ENCODE measurements at regions not wholly inside any gene's neighbourhood (a gene's known extent, or its start where the extent isn't known, plus 50 kb on each side); places are given as distances from the start of the nearest gene placed in this dataset.

DNA sequence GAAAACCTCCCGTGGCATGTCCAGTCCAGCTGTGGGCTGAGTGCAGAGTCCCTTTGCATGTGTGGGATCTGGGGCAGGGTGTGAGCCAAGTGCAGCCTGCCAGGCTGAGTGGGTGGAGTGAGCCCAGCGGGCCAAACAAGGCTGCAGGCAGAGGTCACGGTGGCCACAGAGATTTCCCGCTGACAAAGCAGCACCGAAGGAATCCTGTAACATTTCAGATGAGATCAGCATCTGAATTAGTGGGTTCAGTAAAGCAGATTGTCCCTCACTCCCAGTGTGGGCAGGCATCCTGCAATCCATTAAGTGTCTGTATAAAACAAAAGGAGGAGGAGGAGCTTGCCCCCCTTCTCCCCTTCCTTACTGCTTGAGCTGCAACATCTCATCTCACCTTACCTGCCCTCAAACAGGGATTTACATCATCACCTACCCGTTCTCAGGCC is 324.4 kb downstream of the FAT4 start:
- TF ChIP-seq, protein P1, sequence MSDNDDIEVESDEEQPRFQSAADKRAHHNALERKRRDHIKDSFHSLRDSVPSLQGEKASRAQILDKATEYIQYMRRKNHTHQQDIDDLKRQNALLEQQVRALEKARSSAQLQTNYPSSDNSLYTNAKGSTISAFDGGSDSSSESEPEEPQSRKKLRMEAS (IDR thresholded peaks at IDR 0.05; ENCODE audit: low read depth, low read length), result no peak
- no peak for TF ChIP-seq BMI1 (IDR thresholded peaks at IDR 0.05; ENCODE audit: borderline replicate concordance)
- no peak for TF ChIP-seq POLR2AphosphoS2 (IDR thresholded peaks at IDR 0.05; ENCODE audit: low read depth, low read length)
- no peak for TF ChIP-seq SIN3A (IDR thresholded peaks at IDR 0.05; ENCODE audit: low read depth, low read length)
- no peak for TF ChIP-seq EP300 (IDR thresholded peaks at IDR 0.05; ENCODE audit: borderline replicate concordance in 1 of 2, control insufficient read depth in 1 of 2, low read depth in 2 of 2, low read length in 2 of 2)
- TF ChIP-seq MXI1 (IDR thresholded peaks at IDR 0.05; ENCODE audit: low read depth, low read length), result no peak
- TF ChIP-seq, protein P2, sequence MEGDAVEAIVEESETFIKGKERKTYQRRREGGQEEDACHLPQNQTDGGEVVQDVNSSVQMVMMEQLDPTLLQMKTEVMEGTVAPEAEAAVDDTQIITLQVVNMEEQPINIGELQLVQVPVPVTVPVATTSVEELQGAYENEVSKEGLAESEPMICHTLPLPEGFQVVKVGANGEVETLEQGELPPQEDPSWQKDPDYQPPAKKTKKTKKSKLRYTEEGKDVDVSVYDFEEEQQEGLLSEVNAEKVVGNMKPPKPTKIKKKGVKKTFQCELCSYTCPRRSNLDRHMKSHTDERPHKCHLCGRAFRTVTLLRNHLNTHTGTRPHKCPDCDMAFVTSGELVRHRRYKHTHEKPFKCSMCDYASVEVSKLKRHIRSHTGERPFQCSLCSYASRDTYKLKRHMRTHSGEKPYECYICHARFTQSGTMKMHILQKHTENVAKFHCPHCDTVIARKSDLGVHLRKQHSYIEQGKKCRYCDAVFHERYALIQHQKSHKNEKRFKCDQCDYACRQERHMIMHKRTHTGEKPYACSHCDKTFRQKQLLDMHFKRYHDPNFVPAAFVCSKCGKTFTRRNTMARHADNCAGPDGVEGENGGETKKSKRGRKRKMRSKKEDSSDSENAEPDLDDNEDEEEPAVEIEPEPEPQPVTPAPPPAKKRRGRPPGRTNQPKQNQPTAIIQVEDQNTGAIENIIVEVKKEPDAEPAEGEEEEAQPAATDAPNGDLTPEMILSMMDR (IDR thresholded peaks at IDR 0.05 in 2 of 3, conservative IDR thresholded peaks at IDR 0.05 in 1 of 3; ENCODE audit: control insufficient read depth in 2 of 3, extremely low read depth in 1 of 3, insufficient read depth in 1 of 3, low read depth in 3 of 3, low read length in 3 of 3), result no peak
- no peak for TF ChIP-seq RAD51 (IDR thresholded peaks at IDR 0.05)
- TF ChIP-seq BCL11A (IDR thresholded peaks at IDR 0.05; ENCODE audit: low read depth, low read length), result no peak
